ENCODE measurements at regions not wholly inside any gene's neighbourhood (a gene's known extent, or its start where the extent isn't known, plus 50 kb on each side); places are given as distances from the start of the nearest gene placed in this dataset.

GRCh38 chr3:150259526-150260397, 148.3 kb upstream of the TSC22D2 start:
- H3K4me3 ChIP-seq: no peak overlapping the region
- no peaks in the 10 kb centered on the region for H3K4me1 ChIP-seq
- DNase-seq: no peak
- no peaks in the 10 kb centered on the region for H3K9me3 ChIP-seq
- H3K27me3 ChIP-seq: no peaks in the 10 kb centered on the region
- no peaks in the 10 kb centered on the region for H3K36me3 ChIP-seq
- no peak for TF ChIP-seq CTCF (IDR thresholded peaks at IDR 0.05)
- H3K27ac ChIP-seq: no peak overlapping the region

GRCh38 chr3:150256782-150257181, 151.3 kb upstream of the TSC22D2 start:
- Histone ChIP-seq H3K4me1 (peaks cover 0 to 4% (median 0%) of the 10 kb centered on the region in 4 donors), H3K27ac (no peak overlapping the region), H3K36me3 (no peaks in the 10 kb centered on the region), H3K27me3 (no peaks in the 10 kb centered on the region), H3K9me3 (no peaks in the 10 kb centered on the region), H3K4me3 (no peak overlapping the region)
- DNase-seq: no peak
- TF ChIP-seq POLR2A (IDR thresholded peaks at IDR 0.05) (no peak), CTCF (IDR thresholded peaks at IDR 0.05) (no peak)

- Histone ChIP-seq H3K4me1 (peaks cover 0 to 4% (median 0%) of the 10 kb centered on the region in 4 donors), H3K9me3 (no peaks in the 10 kb centered on the region), H3K4me3 (no peak overlapping the region), H3K36me3 (no peaks in the 10 kb centered on the region), H3K27me3 (no peaks in the 10 kb centered on the region), H3K27ac (no peak overlapping the region)
- no peak for DNase-seq
- TF ChIP-seq POLR2A (IDR thresholded peaks at IDR 0.05): no peak
- TF ChIP-seq CTCF (IDR thresholded peaks at IDR 0.05): no peak
Measured at GRCh38 chr3:150256318-150256717, 151.8 kb upstream of the TSC22D2 start.

GRCh38 chr3:150255826-150256225, 152.3 kb upstream of the TSC22D2 start:
- peaks cover 0 to 4% (median 0%) of the 10 kb centered on the region in 4 donors for H3K4me1 ChIP-seq

GRCh38 chr3:150255413-150255812, 152.7 kb upstream of the TSC22D2 start:
- TF ChIP-seq POLR2A (IDR thresholded peaks at IDR 0.05): no peak
- no peak for TF ChIP-seq CTCF (IDR thresholded peaks at IDR 0.05)
- no peak for DNase-seq
- Histone ChIP-seq H3K9me3 (no peaks in the 10 kb centered on the region), H3K27me3 (no peaks in the 10 kb centered on the region), H3K36me3 (no peaks in the 10 kb centered on the region), H3K4me1 (peaks cover 0 to 4% (median 0%) of the 10 kb centered on the region in 4 donors), H3K27ac (peak overlapping the region in 1 of 4 donors; percentile 64), H3K4me3 (no peak overlapping the region)

More at GRCh38 chr3:150255826-150256225, 152.3 kb upstream of the TSC22D2 start:
- Histone ChIP-seq H3K36me3 (no peaks in the 10 kb centered on the region), H3K9me3 (no peaks in the 10 kb centered on the region), H3K4me3 (no peak overlapping the region), H3K27me3 (no peaks in the 10 kb centered on the region), H3K27ac (peak overlapping the region in 1 of 4 donors; percentile 64)
- DNase-seq: no peak
- no peak for TF ChIP-seq POLR2A (IDR thresholded peaks at IDR 0.05)
- no peak for TF ChIP-seq CTCF (IDR thresholded peaks at IDR 0.05)
